Testis (tissue), 2 donors: ENCODE measurements at regions not wholly inside any gene's neighbourhood (a gene's known extent, or its start where the extent isn't known, plus 50 kb on each side); places are given as distances from the start of the nearest gene placed in this dataset.

Experiments used
- DNase-seq: peaks from one replicate; pipeline ENCODE4 v3.0.0-alpha.2; 2019
- H3K27ac ChIP-seq, 2 donors: fragments of 200-600 bp; sonication (generic); one replicate each; pipeline ENCODE4 v1.5.1; 2019
- H3K27me3 ChIP-seq: fragments of 200-600 bp; sonication (generic); one replicate; pipeline ENCODE4 v1.5.1; 2019
- H3K36me3 ChIP-seq: fragments of 200-600 bp; sonication (generic); one replicate; pipeline ENCODE4 v1.5.1; 2017; ENCODE audit warnings: low read depth; ENCODE audit errors: missing control alignments
- H3K4me1 ChIP-seq: fragments of 200-600 bp; sonication (generic); one replicate; pipeline ENCODE4 v1.5.1; 2019
- H3K4me3 ChIP-seq, 2 donors: fragments of 200-600 bp; sonication (generic); one replicate each; pipeline ENCODE4 v1.5.1; 2017 to 2019
- H3K9me3 ChIP-seq: fragments of 200-600 bp; sonication (generic); one replicate; pipeline ENCODE4 v1.5.1; 2017
- POLR2A ChIP-seq: fragments of 450-650 bp; IDR thresholded peaks from one replicate; pipeline ENCODE4 v1.6.1; 2017; ENCODE audit warnings: antibody characterized with exemption, mild to moderate bottlenecking, moderate library complexity
- WGBS, 2 donors: methylation state at CpG; one replicate each; pipeline ENCODE4 v1.1.5; 2018; 5-methylcytosine and 5-hydroxymethylcytosine counted together
- intact Hi-C: fragments of 100-400 bp; cut with DNase I; formaldehyde crosslinking; loops from one replicate; pipeline ENCODE4 v1.15.1; 2023; ENCODE audit warnings: low total_unique reads
- TF ChIP-seq, protein P1 (sequence below), 3 experiments: fragments of 450-650 bp in 2 of 3; fragments of 200-600 bp in 1 of 3; sonication (generic) in 1 of 3; IDR thresholded peaks; one replicate each; pipeline ENCODE4 v1.5.1; 2016 to 2019; ENCODE audit warnings: antibody characterized with exemption in 3 of 3, mild to moderate bottlenecking in 2 of 3, moderate library complexity in 1 of 3

DNA sequence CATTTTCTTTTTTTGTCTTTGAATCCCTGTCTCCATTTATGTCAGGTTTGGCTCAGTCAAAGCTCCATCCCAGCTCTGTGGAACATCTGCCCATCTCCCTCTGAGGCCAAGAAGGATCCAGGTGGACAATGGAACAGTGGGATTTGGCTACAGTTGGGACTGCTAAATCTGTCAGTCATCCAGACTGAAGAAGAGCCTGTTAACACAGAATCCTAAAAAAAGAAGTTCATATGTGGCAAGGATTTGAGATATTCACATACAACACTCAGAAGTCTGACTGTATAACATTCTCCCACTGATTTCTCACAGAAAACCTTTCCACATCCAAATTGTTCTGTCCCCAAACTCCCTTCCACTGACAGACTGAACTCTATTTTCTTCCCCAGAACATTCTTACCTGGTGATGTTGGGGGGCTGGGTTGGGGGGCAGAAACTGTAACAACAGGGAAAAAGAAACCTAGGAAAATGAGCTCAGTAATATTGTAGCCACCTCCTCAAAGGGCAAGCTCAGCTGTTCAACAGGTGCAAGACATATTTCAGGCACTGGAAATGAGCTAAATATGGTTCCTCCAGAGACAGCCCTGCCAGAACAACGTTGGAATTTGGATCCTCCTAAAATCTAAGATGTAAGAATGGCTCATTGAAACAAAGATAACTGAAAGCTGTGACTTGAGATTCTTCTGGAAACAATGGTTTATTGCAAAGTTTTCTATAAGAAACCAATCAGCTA lies 301.5 kb upstream of the CDH5 start:
- Histone ChIP-seq H3K27ac (no peak overlapping the region), H3K36me3 (no peaks in the 10 kb centered on the region), H3K9me3 (no peaks in the 10 kb centered on the region), H3K4me1 (no peaks in the 10 kb centered on the region), H3K4me3 (no peak overlapping the region), H3K27me3 (no peaks in the 10 kb centered on the region)
- WGBS, 2 donors, result 23 to 41% methylated on average over 1 of the region's 1 CpG
- DNase-seq, result no peak
- intact Hi-C loops, result no loop called here
- TF ChIP-seq, protein P1, sequence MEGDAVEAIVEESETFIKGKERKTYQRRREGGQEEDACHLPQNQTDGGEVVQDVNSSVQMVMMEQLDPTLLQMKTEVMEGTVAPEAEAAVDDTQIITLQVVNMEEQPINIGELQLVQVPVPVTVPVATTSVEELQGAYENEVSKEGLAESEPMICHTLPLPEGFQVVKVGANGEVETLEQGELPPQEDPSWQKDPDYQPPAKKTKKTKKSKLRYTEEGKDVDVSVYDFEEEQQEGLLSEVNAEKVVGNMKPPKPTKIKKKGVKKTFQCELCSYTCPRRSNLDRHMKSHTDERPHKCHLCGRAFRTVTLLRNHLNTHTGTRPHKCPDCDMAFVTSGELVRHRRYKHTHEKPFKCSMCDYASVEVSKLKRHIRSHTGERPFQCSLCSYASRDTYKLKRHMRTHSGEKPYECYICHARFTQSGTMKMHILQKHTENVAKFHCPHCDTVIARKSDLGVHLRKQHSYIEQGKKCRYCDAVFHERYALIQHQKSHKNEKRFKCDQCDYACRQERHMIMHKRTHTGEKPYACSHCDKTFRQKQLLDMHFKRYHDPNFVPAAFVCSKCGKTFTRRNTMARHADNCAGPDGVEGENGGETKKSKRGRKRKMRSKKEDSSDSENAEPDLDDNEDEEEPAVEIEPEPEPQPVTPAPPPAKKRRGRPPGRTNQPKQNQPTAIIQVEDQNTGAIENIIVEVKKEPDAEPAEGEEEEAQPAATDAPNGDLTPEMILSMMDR (IDR thresholded peaks at IDR 0.05), result no peak
- no peak for TF ChIP-seq POLR2A

DNA sequence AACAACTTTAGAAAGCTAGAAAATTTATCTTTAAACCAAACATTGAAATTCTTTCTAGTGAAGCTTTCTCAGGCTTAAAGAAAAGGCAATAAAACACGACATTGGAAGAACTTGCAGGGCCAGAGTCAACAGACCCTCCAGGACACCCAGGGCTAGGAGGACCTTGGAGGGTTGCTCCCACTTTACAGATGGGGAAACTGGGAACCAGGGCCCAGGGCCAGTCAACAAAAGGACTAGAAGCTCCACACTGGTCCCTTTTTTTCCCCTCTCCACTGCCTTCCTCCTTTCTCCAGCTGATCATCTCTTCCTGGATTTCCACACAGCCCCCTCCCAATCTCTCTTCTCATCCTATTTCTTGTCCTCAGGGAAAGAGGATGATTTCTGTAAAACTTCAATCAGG lies 307.7 kb upstream of the CDH5 start:
- intact Hi-C loops, result no loop called here
- no peak for TF ChIP-seq POLR2A
- TF ChIP-seq, protein P1 (IDR thresholded peaks at IDR 0.05), result no peak
- WGBS, 2 donors, result 53 to 61% methylated on average over 1 of the region's 1 CpG
- Histone ChIP-seq H3K9me3 (no peaks in the 10 kb centered on the region), H3K27me3 (no peaks in the 10 kb centered on the region), H3K27ac (no peak overlapping the region), H3K4me1 (no peaks in the 10 kb centered on the region), H3K4me3 (no peak overlapping the region), H3K36me3 (no peaks in the 10 kb centered on the region)
- no peak for DNase-seq

DNA sequence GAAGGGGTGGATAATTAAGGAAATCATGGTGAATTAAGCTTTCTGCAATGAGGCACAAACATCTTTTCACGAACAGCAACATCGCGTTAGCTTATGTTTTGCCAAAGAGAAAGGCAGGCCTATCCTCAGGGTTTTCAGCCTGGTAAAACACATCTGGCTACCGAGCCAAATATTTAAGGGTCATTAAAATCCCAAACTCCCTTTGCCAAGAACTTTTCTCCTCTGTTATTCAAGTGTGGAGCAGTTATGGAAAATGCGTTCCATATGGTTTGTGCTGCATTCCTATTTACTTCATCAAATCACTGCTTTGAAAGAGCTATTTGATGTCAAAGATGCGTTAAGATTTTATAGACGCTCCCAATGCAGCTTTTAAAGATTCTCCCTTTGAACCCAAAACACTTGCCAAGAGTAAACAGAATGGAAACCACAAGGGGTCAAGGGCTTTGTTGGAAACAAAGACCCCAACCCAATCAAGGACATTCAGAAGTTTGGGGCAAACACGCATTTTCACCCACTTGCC lies 308.3 kb upstream of the CDH5 start:
- TF ChIP-seq, protein P1 (IDR thresholded peaks at IDR 0.05), result no peak
- DNase-seq, result no peak
- no peak overlapping the region for H3K27ac ChIP-seq
- H3K4me1 ChIP-seq, result no peaks in the 10 kb centered on the region
- no peaks in the 10 kb centered on the region for H3K9me3 ChIP-seq
- H3K27me3 ChIP-seq, result no peaks in the 10 kb centered on the region
- 69 to 72% methylated on average over 8 of the region's 8 CpGs for WGBS, 2 donors
- H3K4me3 ChIP-seq, result no peak overlapping the region
- no peaks in the 10 kb centered on the region for H3K36me3 ChIP-seq
- intact Hi-C loops, result no loop called here

DNA sequence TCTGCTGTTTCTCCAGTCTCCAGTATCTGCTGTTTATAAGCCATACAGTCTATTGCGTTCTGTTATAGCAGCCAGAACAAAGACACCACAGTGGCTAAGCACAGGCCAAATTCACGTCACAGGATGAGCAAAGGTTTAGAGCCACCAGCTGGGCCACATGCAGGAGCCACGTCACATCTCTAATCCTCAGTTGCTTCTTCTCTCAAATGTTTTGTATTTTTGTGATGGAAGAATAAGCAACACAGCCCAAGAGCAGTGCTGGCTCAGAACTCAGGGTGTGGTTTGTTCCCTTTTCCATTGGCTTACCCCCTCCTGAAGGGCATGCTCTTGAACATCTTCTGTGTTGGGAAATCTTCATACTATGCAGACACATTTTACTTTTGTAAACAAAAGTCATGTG lies 309.4 kb upstream of the CDH5 start:
- Histone ChIP-seq H3K27me3 (no peaks in the 10 kb centered on the region), H3K36me3 (no peaks in the 10 kb centered on the region), H3K27ac (no peak overlapping the region), H3K4me3 (no peak overlapping the region), H3K9me3 (no peaks in the 10 kb centered on the region), H3K4me1 (no peaks in the 10 kb centered on the region)
- TF ChIP-seq, protein P1 (IDR thresholded peaks at IDR 0.05), result no peak
- TF ChIP-seq POLR2A, result no peak
- WGBS, 2 donors, result 83 to 89% methylated on average over 3 of the region's 3 CpGs
- DNase-seq, result no peak
- intact Hi-C loops, result no loop called here

DNA sequence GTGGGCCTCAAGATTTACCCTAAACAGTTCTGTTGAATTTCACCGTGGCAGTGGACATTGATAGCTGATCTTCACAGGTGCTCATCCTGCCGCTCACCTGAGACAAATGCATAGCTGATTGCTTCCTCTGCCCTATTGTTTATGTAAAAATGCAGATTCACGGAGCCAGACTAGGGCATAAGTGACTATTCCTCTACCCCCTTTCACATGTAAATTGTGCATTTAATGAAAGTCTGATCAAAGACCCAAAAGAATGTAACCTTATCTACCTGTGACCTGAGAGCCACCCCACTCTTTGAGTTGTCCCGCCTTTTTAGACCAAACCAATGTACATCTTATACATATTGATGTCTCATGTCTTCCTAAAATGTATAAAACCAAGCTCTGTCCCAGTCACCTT lies 312.4 kb upstream of the CDH5 start:
- Histone ChIP-seq H3K4me1 (no peaks in the 10 kb centered on the region), H3K27me3 (no peaks in the 10 kb centered on the region), H3K36me3 (no peaks in the 10 kb centered on the region), H3K4me3 (no peak overlapping the region), H3K27ac (no peak overlapping the region), H3K9me3 (no peaks in the 10 kb centered on the region)
- no peak for TF ChIP-seq POLR2A
- TF ChIP-seq, protein P1 (IDR thresholded peaks at IDR 0.05), result no peak
- intact Hi-C loops, result no loop called here
- DNase-seq, result no peak
- WGBS, 2 donors, result 86 to 93% methylated on average over 4 of the region's 4 CpGs
